Ecto neural progenitor cell (in vitro differentiated cells): ENCODE measurements at regions not wholly inside any gene's neighbourhood (a gene's known extent, or its start where the extent isn't known, plus 50 kb on each side); places are given as distances from the start of the nearest gene placed in this dataset.

Source experiments
- DNase-seq: peaks from one replicate; pipeline ENCODE4 v3.0.0-alpha.2; 2018; ENCODE audit warnings: low spot score

DNA sequence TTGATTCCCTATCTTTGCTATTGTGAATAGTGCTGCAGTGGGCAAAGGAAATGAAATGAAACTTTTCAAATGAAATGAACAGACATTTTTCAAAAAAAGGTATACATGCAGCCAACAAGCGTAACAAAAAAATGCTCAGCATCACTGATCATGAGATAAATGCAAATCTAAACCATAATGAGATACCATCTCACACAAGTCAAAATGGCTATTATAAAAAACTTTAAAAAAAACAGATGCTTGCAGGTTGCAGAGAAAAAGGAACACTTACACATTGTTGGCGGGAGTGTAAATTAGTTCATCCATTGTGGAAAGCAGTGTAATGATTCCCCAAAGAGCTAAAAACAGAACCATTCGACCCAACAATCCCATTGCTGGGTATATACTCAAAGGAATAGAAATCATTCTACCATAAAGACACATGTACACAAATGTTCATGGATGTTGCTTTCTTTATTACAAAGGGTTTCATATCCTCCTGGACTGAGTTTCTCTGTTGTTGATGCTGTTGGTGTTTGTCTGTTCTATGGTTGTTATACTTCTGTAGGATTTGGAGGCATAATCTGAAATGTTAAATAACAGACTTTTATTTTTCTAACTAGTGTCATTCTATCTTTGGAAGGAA lies 99.3 kb upstream of the SOX9 start:
- no peak for DNase-seq

GRCh38 chr17:72022328-72023275 lies 98.2 kb upstream of the SOX9 start:
- DNase-seq, result no peak

DNA sequence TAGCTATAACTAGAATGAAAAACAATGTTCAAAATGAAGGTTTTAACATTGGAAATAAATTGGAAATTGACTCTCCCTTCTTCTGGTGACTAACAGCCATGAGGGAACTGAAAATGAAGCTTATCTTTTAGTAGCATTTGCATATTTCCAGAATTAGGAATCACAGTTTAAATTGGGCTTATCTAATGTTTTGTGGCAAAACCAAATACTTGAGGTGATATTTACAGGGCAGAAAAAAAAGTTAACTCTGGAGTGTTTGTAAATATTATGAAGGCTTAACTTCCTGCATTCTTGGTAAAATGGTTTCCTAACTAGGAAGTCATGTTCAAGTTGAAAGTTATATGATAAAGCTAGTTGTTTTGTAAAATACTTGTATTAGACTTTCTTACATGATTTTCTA lies 96.4 kb upstream of the SOX9 start:
- DNase-seq, result no peak

GRCh38 chr17:72025113-72025512 lies 95.7 kb upstream of the SOX9 start:
- no peak for DNase-seq

DNA sequence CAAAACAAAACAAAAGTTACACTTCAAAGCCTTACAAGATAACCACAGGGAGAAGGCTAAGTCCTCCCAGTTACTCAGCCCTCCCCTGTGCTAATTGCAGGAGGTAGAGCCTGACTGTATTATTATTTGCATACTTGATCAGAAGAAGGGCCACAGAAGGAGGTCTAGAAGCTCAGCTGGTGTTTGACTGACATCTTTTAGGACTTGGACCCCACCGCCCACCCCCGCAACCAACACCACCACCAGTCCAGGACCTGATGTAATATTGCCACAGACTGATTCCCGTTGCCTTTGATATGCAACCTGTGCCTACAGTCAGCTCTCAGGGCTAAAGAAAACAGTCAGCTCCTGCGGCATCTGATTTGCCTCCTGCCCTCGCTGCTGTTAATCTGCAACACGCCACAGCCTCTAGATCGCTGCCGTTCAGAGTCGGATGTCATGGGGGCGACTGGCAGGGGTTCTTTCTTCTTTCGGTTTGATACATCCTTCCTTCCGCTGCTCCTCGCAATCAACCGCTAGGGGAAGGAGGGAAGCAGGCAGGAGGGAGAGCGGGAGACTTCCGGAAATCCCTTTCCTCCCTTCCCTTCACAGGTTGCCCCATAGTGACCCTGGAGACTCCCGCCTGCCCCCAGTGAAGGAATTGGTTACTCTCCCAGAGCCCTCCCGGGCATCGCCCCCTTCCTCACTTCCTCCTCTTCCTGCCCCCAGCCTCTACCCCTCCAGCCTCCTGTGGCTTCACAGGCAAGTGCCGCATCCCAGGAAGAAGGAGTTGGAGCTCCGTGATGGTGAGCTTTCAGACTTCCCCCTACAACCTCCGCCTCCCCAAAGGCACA lies 90.5 kb upstream of the SOX9 start:
- DNase-seq, result peak; percentile 87

DNA sequence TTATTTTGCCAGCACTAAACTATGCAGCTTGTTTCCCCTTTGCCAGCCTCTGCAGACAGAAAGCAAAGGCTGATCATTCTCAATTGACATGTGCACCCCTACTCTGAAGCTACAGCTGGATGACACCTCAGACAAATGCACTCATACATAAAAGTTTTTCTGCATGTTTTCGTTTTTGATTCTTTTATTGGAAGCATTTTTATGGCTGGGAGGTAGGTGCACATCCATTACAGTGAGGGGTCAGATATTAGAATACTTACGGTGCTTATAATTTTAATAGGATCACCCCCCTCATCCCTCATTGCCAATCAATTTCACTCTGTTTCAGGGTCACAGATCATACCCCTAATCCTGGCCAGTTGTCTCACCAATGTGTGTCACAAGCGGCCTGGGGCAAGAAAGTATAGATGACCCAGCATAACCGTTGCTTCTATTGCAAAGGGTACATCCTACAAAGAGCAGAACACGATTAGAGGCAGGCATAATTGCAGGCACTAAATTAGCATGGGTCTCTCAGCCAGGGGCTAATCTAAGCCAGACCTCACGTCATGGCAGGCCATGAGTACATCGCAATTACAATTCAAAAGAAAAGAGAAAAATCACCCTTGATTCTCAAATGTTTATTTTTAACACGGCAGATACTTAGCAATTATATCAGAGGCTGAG lies 89.5 kb upstream of the SOX9 start:
- no peak for DNase-seq

- no peak for DNase-seq
These were observed 87.5 kb upstream of the SOX9 start for GRCh38 chr17:72033334-72033733.

DNA sequence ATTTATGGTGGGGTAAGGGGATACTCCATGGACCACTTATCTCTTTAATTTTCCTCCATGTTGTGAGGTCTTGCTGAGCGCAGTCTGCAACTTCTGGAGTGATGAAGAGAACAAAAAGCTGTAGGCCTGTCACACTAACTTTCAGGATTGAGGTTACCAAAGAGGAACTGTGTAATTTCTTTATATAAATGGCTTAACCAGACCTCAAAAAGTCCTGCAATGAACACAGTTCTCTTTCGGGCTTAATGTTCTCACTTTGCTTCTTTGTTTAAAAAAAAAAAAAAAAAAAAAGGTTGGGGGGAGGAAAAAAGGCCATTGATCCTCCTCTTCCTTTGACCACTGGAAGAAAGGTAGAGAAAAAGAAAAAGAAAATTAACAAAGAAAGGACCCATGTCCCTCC lies 86.8 kb upstream of the SOX9 start:
- no peak for DNase-seq

DNA sequence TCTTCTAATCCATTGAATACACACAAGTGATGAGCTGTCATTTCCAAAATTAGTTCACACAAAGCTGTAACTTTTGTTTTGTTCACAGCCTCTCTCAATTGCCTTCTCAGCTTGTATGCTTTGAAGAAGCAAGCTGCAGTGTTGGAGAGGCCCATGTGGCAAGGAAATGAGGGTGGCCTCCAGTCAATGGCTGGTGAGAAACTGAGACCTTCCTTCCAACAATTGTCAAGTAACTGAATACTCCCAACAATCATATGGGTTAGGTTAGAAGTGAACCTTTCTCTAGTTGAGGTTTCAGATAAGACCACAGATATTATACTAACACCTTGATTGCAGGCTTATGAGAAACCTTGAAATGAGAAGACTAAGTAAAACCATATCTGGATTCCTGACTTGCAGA lies 82.4 kb upstream of the SOX9 start:
- DNase-seq, result no peak

- DNase-seq, result no peak
These were observed 81.3 kb upstream of the SOX9 start for GRCh38 chr17:72039490-72039889.

DNA sequence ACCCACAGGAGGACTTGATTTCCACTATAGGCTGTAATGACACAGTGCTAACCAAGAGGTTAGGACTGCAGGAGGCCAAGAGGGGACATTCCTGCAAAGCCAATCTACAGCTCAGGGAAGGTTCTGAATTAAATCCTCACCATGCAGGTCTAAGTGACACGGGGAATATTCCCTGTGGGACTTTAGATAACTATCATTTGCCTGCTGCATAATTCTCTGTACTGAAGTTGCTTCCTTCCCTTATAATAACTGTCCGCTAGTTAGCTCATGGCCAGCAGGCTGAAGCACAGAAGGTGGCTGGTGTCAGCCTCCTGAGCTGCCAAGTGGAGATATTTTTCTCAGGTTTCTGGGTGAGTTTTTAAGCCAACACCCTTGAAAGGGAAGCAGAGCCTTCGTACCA lies 74.6 kb upstream of the SOX9 start:
- DNase-seq, result no peak

GRCh38 chr17:72046643-72047612 lies 73.9 kb upstream of the SOX9 start:
- no peak for DNase-seq

DNA sequence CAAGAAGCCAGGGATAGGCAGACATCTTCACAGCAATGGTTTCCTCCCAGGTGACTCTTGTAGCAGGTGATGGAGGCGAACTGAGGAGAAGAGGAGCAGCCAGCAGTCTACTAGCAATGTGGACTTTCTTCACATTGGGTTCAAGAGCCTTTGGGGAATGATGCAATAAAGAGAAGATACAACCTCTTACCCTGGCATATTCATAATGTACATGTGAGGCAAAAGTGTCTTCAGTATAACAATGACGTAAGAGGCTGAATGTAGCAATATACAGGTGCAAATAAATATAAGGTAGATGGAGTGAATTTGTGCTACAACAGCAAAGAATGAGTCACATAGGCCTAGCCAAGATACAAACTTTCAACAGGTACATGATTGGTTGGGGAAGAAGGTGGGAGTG lies 70.9 kb upstream of the SOX9 start:
- DNase-seq, result no peak

DNA sequence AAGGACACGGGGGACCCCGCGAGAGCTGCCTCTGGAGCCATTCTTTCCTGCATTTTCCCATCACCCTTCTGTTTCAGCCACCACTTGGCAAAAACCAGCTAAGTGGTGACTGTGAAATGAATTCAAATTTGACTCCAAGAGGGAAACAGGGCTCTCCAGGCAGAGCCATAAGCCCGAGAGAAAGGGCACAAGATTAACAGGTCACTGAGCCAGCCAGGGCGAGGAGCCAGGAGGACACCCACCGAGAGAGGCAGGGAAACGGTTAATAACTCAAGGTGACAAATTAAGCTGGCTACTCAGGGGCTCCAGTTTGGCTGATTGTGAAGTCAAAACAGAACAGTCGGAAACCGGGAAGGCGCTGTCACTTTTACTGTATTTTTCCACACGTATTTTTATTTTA lies 67.8 kb upstream of the SOX9 start:
- no peak for DNase-seq

DNA sequence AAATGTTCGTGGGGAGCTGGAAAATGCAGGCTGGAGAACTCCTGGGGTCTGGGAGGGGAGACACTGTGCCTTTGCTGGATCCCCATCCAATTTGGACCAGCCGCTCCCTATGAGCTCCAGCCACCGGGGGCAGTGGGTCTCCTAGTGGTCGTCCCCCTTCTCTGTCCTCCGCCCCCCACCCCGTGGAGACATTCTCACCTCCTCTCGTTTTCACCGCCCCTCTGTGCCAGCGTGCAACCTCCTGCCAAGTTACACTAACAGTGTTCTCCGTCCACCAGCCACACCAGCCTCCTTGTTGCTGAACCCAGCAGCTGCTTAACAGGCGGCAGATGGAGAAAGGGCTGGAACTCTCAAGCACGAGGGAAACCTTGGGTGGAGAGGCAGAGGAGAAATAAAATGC lies 67.4 kb upstream of the SOX9 start:
- no peak for DNase-seq

DNA sequence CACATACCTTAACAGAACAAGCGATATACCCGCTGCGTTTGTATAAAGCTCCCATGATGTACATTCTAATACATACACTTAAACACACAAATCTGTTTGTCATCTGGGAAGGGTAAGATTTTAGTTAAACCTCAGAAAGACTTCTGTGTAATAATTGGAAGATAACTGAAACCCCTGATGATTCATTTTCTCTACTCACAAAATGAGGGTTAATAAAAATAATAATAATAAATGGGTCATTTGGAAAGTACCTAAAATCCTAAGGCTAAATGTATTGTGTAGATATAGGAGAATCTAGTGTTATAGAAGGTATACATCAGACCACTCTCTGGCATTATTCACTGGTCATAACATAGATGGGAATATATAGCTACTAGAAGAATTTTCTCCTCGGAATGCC lies 64.7 kb upstream of the SOX9 start:
- DNase-seq, result no peak

DNA sequence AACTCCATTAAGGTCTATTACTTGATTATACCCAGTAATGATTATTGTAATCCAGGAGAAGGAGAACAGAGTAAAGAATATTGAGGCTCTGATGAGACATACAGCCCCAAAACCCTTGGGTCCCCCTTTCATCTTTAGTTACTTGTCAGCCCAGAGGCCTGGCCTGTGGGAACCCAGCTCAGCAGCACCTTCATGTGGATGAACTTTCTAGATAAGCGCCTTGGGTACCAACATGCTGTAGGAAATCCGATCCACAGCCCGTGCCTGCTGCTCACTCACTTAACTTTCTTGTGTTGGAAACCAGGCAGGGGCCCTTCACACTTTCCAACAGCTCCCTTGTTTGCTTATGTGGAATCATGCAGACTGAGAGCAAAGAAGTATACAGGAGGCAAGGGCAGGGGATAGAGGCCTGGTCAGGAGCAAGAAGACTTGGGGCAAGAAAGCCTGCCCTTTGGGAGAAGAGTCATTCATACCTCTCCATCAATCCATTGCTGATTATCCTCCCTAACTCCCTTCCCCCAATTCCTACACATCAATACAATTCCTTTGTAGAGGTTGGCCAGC lies 64.0 kb upstream of the SOX9 start:
- DNase-seq, result no peak

DNA sequence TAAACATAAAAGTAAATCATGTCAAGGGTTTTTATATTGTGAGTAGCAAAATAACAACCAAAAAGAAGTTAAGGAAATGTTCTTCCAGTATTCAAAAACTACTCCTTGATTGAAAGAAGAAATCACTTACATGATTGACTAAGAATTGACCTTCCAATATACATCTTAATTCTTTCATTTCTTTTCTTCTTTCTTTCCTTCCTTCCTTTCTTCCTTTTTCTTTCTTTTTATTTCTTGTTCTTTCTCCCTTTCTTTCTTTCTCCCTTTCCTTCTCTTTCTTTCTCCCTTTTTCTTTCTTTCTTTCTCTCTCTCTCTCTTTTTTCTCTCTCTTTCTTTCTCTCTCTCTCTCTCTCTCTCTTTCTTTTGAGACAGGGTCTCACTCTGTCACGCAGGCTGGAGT lies 60.7 kb upstream of the SOX9 start:
- DNase-seq, result no peak

GRCh38 chr17:72063262-72063661 lies 57.6 kb upstream of the SOX9 start:
- no peak for DNase-seq

GRCh38 chr17:72063756-72064450 lies 56.9 kb upstream of the SOX9 start:
- no peak for DNase-seq
